ENCODE measurements at regions not wholly inside any gene's neighbourhood (a gene's known extent, or its start where the extent isn't known, plus 50 kb on each side); places are given as distances from the start of the nearest gene placed in this dataset.

GRCh38 chr10:53130337-53130736 is 357.8 kb upstream of the MBL2 start:
- no peaks in the 10 kb centered on the region for H3K79me2 ChIP-seq
- no peaks in the 10 kb centered on the region for H3K27me3 ChIP-seq (ENCODE audit: control insufficient read depth, insufficient read depth, low read length)
- H3K9ac ChIP-seq, result no peak overlapping the region
- peaks cover 2% of the 10 kb centered on the region for H3K4me1 ChIP-seq
- H3K27ac ChIP-seq, result no peak overlapping the region
- H2AFZ ChIP-seq, result no peak overlapping the region
- no peak overlapping the region for H3K4me3 ChIP-seq (ENCODE audit: low read depth, low read length)
- H3K4me2 ChIP-seq (ENCODE audit: low read length), result no peak overlapping the region
- H3K9me3 ChIP-seq (ENCODE audit: control insufficient read depth, low read length), result no peaks in the 10 kb centered on the region
- TF ChIP-seq, protein P1, sequence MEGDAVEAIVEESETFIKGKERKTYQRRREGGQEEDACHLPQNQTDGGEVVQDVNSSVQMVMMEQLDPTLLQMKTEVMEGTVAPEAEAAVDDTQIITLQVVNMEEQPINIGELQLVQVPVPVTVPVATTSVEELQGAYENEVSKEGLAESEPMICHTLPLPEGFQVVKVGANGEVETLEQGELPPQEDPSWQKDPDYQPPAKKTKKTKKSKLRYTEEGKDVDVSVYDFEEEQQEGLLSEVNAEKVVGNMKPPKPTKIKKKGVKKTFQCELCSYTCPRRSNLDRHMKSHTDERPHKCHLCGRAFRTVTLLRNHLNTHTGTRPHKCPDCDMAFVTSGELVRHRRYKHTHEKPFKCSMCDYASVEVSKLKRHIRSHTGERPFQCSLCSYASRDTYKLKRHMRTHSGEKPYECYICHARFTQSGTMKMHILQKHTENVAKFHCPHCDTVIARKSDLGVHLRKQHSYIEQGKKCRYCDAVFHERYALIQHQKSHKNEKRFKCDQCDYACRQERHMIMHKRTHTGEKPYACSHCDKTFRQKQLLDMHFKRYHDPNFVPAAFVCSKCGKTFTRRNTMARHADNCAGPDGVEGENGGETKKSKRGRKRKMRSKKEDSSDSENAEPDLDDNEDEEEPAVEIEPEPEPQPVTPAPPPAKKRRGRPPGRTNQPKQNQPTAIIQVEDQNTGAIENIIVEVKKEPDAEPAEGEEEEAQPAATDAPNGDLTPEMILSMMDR (IDR thresholded peaks at IDR 0.05), result no peak
- H3K36me3 ChIP-seq (ENCODE audit: control insufficient read depth, insufficient read depth, low read length), result no peaks in the 10 kb centered on the region

DNA sequence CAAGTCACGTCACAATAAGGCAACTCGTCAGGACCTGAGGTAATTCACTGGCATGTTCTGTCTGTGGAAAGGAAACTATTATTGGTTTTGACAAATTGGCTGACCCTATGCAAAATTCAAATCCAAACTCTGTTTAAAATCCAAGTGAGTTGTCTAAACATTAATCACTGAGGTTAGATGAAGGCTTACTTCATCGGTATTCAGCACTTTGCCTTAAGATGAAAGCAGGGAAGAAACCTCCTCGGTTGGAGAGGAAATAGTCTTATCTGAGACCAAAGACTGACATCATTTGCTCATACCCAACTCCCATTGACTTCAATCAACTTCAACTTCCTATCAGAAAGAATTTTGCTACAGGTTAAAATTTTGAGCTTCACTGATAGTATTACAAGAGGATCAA is 355.1 kb upstream of the MBL2 start:
- Histone ChIP-seq H3K4me2 (ENCODE audit: low read length) (no peak overlapping the region), H3K79me2 (no peaks in the 10 kb centered on the region), H3K9me3 (ENCODE audit: control insufficient read depth, low read length) (no peaks in the 10 kb centered on the region), H3K27ac (no peak overlapping the region), H3K4me3 (ENCODE audit: low read depth, low read length) (no peak overlapping the region), H3K4me1 (no peaks in the 10 kb centered on the region), H3K36me3 (ENCODE audit: control insufficient read depth, insufficient read depth, low read length) (no peaks in the 10 kb centered on the region), H3K27me3 (ENCODE audit: control insufficient read depth, insufficient read depth, low read length) (no peaks in the 10 kb centered on the region), H2AFZ (no peak overlapping the region), H3K9ac (no peak overlapping the region)
- TF ChIP-seq, protein P1 (IDR thresholded peaks at IDR 0.05), result no peak

- H3K27me3 ChIP-seq (ENCODE audit: control insufficient read depth, insufficient read depth, low read length), result no peaks in the 10 kb centered on the region
Measured at GRCh38 chr10:53123311-53123710, 350.7 kb upstream of the MBL2 start.

GRCh38 chr10:53122281-53122680 is 349.7 kb upstream of the MBL2 start:
- H3K27ac ChIP-seq, result no peak overlapping the region
- H3K4me3 ChIP-seq (ENCODE audit: low read depth, low read length), result no peak overlapping the region
- no peak overlapping the region for H3K9ac ChIP-seq
- H2AFZ ChIP-seq, result no peak overlapping the region
- H3K4me2 ChIP-seq (ENCODE audit: low read length), result no peak overlapping the region
- TF ChIP-seq, protein P1 (IDR thresholded peaks at IDR 0.05), result no peak
- H3K9me3 ChIP-seq (ENCODE audit: control insufficient read depth, low read length), result no peaks in the 10 kb centered on the region
- no peaks in the 10 kb centered on the region for H3K36me3 ChIP-seq (ENCODE audit: control insufficient read depth, insufficient read depth, low read length)
- no peaks in the 10 kb centered on the region for H3K4me1 ChIP-seq
- H3K79me2 ChIP-seq, result no peaks in the 10 kb centered on the region
- no peaks in the 10 kb centered on the region for H3K27me3 ChIP-seq (ENCODE audit: control insufficient read depth, insufficient read depth, low read length)

More at GRCh38 chr10:53123311-53123710, 350.7 kb upstream of the MBL2 start:
- H3K9ac ChIP-seq, result no peak overlapping the region
- H3K27ac ChIP-seq, result no peak overlapping the region
- no peaks in the 10 kb centered on the region for H3K9me3 ChIP-seq (ENCODE audit: control insufficient read depth, low read length)
- H3K36me3 ChIP-seq (ENCODE audit: control insufficient read depth, insufficient read depth, low read length), result no peaks in the 10 kb centered on the region
- no peak overlapping the region for H3K4me3 ChIP-seq (ENCODE audit: low read depth, low read length)
- no peaks in the 10 kb centered on the region for H3K4me1 ChIP-seq
- TF ChIP-seq, protein P1 (IDR thresholded peaks at IDR 0.05), result no peak
- H2AFZ ChIP-seq, result no peak overlapping the region
- no peak overlapping the region for H3K4me2 ChIP-seq (ENCODE audit: low read length)
- H3K79me2 ChIP-seq, result no peaks in the 10 kb centered on the region

GRCh38 chr10:53115660-53116059 is 343.1 kb upstream of the MBL2 start:
- Histone ChIP-seq H3K79me2 (no peaks in the 10 kb centered on the region), H3K36me3 (ENCODE audit: control insufficient read depth, insufficient read depth, low read length) (no peaks in the 10 kb centered on the region), H3K4me2 (ENCODE audit: low read length) (no peak overlapping the region), H3K27ac (no peak overlapping the region), H3K9me3 (ENCODE audit: control insufficient read depth, low read length) (no peaks in the 10 kb centered on the region), H3K27me3 (ENCODE audit: control insufficient read depth, insufficient read depth, low read length) (no peaks in the 10 kb centered on the region), H3K9ac (no peak overlapping the region), H2AFZ (no peak overlapping the region), H3K4me3 (ENCODE audit: low read depth, low read length) (no peak overlapping the region), H3K4me1 (no peaks in the 10 kb centered on the region)
- TF ChIP-seq, protein P1 (IDR thresholded peaks at IDR 0.05), result no peak

Measured in parathyroid adenoma (tissue), 2 donors.